ENCODE measurements at regions not wholly inside any gene's neighbourhood (a gene's known extent, or its start where the extent isn't known, plus 50 kb on each side); places are given as distances from the start of the nearest gene placed in this dataset.

GRCh38 chr5:135713161-135713915, 121.1 kb upstream of the SLC25A48 start:
- Histone ChIP-seq H3K4me1 (no peaks in the 10 kb centered on the region), H3K4me3 (no peak overlapping the region), H3K9me3 (no peaks in the 10 kb centered on the region), H3K27me3 (no peaks in the 10 kb centered on the region), H3K27ac (replicated peaks in 1 of 4) (no peak overlapping the region), H3K36me3 (no peaks in the 10 kb centered on the region)
- TF ChIP-seq EP300 (IDR thresholded peaks at IDR 0.05) (no peak), POLR2A (IDR thresholded peaks at IDR 0.05; ENCODE audit: low read depth) (no peak), POLR2AphosphoS5 (IDR thresholded peaks at IDR 0.05) (no peak), CTCF (IDR thresholded peaks at IDR 0.05) (no peak)
- intact Hi-C loops (cut with DNase I), result no loop called here
- 82% methylated on average over 11 of the region's 11 CpGs for WGBS
- DNase-seq (ENCODE audit: extremely low spot score), result no peak

- DNase-seq (ENCODE audit: extremely low spot score), result no peak
- no peaks in the 10 kb centered on the region for H3K36me3 ChIP-seq
- no peak overlapping the region for H3K4me3 ChIP-seq
- TF ChIP-seq POLR2AphosphoS5 (IDR thresholded peaks at IDR 0.05), result no peak
- H3K27me3 ChIP-seq, result no peaks in the 10 kb centered on the region
- no peak overlapping the region for H3K27ac ChIP-seq (replicated peaks in 1 of 4)
- intact Hi-C loops (cut with DNase I), result no loop called here
- WGBS, result 79% methylated on average over 6 of the region's 6 CpGs
- no peaks in the 10 kb centered on the region for H3K9me3 ChIP-seq
- no peaks in the 10 kb centered on the region for H3K4me1 ChIP-seq
Observed at GRCh38 chr5:135711911-135712310, 122.6 kb upstream of the SLC25A48 start.

- Histone ChIP-seq H3K27me3 (no peaks in the 10 kb centered on the region), H3K27ac (replicated peaks in 1 of 4) (no peak overlapping the region), H3K4me1 (no peaks in the 10 kb centered on the region), H3K4me3 (no peak overlapping the region), H3K9me3 (no peaks in the 10 kb centered on the region), H3K36me3 (no peaks in the 10 kb centered on the region)
- TF ChIP-seq POLR2A (IDR thresholded peaks at IDR 0.05; ENCODE audit: low read depth) (no peak), EP300 (IDR thresholded peaks at IDR 0.05) (no peak), CTCF (IDR thresholded peaks at IDR 0.05) (no peak), POLR2AphosphoS5 (IDR thresholded peaks at IDR 0.05) (no peak)
- no peak for DNase-seq (ENCODE audit: extremely low spot score)
- 58% methylated on average over 5 of the region's 5 CpGs for WGBS
- intact Hi-C loops (cut with DNase I), result no loop called here
Observed at GRCh38 chr5:135710045-135710675, 124.3 kb upstream of the SLC25A48 start.

GRCh38 chr5:135709208-135709575, 125.3 kb upstream of the SLC25A48 start:
- H3K36me3 ChIP-seq, result no peaks in the 10 kb centered on the region
- TF ChIP-seq POLR2AphosphoS5 (IDR thresholded peaks at IDR 0.05) (no peak), EP300 (IDR thresholded peaks at IDR 0.05) (no peak), POLR2A (IDR thresholded peaks at IDR 0.05; ENCODE audit: low read depth) (no peak), CTCF (IDR thresholded peaks at IDR 0.05) (no peak)
- H3K4me1 ChIP-seq, result no peaks in the 10 kb centered on the region
- 75% methylated on average over 3 of the region's 3 CpGs for WGBS
- intact Hi-C loops (cut with DNase I), result no loop called here
- H3K27me3 ChIP-seq, result no peaks in the 10 kb centered on the region
- no peak for DNase-seq (ENCODE audit: extremely low spot score)
- H3K4me3 ChIP-seq, result no peak overlapping the region
- no peaks in the 10 kb centered on the region for H3K9me3 ChIP-seq
- no peak overlapping the region for H3K27ac ChIP-seq (replicated peaks in 1 of 4)

- Histone ChIP-seq H3K9me3 (no peaks in the 10 kb centered on the region), H3K4me1 (no peaks in the 10 kb centered on the region), H3K36me3 (no peaks in the 10 kb centered on the region), H3K27ac (replicated peaks in 1 of 4) (no peak overlapping the region), H3K27me3 (no peaks in the 10 kb centered on the region), H3K4me3 (no peak overlapping the region)
- intact Hi-C loops (cut with DNase I), result no loop called here
- WGBS, result 88% methylated on average over 3 of the region's 3 CpGs
- no peak for DNase-seq (ENCODE audit: extremely low spot score)
- no peak for TF ChIP-seq CTCF (IDR thresholded peaks at IDR 0.05)
- no peak for TF ChIP-seq POLR2AphosphoS5 (IDR thresholded peaks at IDR 0.05)
- TF ChIP-seq POLR2A (IDR thresholded peaks at IDR 0.05; ENCODE audit: low read depth), result no peak
- no peak for TF ChIP-seq EP300 (IDR thresholded peaks at IDR 0.05)
Observed at GRCh38 chr5:135708481-135709207, 125.8 kb upstream of the SLC25A48 start.
